Lower lobe of right lung (tissue), 2 donors: ENCODE measurements at regions not wholly inside any gene's neighbourhood (a gene's known extent, or its start where the extent isn't known, plus 50 kb on each side); places are given as distances from the start of the nearest gene placed in this dataset.

Experiments used
- ATAC-seq, 2 donors: fragments of 200-7000 bp; cut with Tn5 transposase; one replicate each; pipeline ENCODE4 v1.9.1; 2020 to 2022; ENCODE audit warnings: mild to moderate bottlenecking in 2 of 2, moderate library complexity in 2 of 2
- DNase-seq: peaks from one replicate; pipeline ENCODE4 v3.0.0-alpha.2; 2020
- H3K27ac ChIP-seq: fragments of 200-600 bp; one replicate; pipeline ENCODE4 v1.8.0; 2022
- H3K27me3 ChIP-seq: fragments of 200-600 bp; one replicate; pipeline ENCODE4 v1.8.0; 2022; ENCODE audit warnings: low read depth
- H3K36me3 ChIP-seq: fragments of 200-600 bp; one replicate; pipeline ENCODE4 v1.8.0; 2022; ENCODE audit warnings: mild to moderate bottlenecking
- H3K4me1 ChIP-seq: fragments of 200-600 bp; one replicate; pipeline ENCODE4 v1.8.0; 2022
- H3K4me3 ChIP-seq: fragments of 200-600 bp; one replicate; pipeline ENCODE4 v1.8.0; 2022; ENCODE audit warnings: mild to moderate bottlenecking
- H3K9me3 ChIP-seq: fragments of 200-600 bp; one replicate; pipeline ENCODE4 v1.8.0; 2022
- CTCF ChIP-seq: fragments of 200-600 bp; IDR thresholded peaks from one replicate; pipeline ENCODE4 v1.8.0; 2022; ENCODE audit warnings: antibody characterized with exemption, mild to moderate bottlenecking
- intact Hi-C: fragments of 100-400 bp; cut with DNase I; formaldehyde crosslinking; loops from one replicate; pipeline ENCODE4 v1.11.0; 2022
- donor health status: DM: no; HTN: yes; CAD: no; lungs with severe emphysema.

- peaks cover 19% of the 10 kb centered on the region for H3K4me1 ChIP-seq
- H3K36me3 ChIP-seq: no peaks in the 10 kb centered on the region
- DNase-seq (no peak), ATAC-seq (peak in 1 of 2 donors; percentile 27)
- no peak overlapping the region for H3K27ac ChIP-seq
- H3K4me3 ChIP-seq: no peak overlapping the region
- no peaks in the 10 kb centered on the region for H3K27me3 ChIP-seq
- no peak for TF ChIP-seq CTCF
- H3K9me3 ChIP-seq: no peaks in the 10 kb centered on the region
- intact Hi-C loops: no loop called here
These were observed 129.1 kb upstream of the PIK3R1 start for GRCh38 chr5:68086439-68086838.

GRCh38 chr5:68084396-68084795 lies 131.2 kb upstream of the PIK3R1 start:
- Histone ChIP-seq H3K4me1 (peaks cover 19% of the 10 kb centered on the region), H3K27ac (no peak overlapping the region), H3K4me3 (no peak overlapping the region), H3K36me3 (no peaks in the 10 kb centered on the region), H3K9me3 (no peaks in the 10 kb centered on the region), H3K27me3 (no peaks in the 10 kb centered on the region)
- no peak for TF ChIP-seq CTCF
- no peak for ATAC-seq
- no peak for DNase-seq
- intact Hi-C loops: no loop called here

GRCh38 chr5:68080282-68081050 lies 135.1 kb upstream of the PIK3R1 start:
- ATAC-seq: no peak
- no peaks in the 10 kb centered on the region for H3K9me3 ChIP-seq
- no peak overlapping the region for H3K4me3 ChIP-seq
- TF ChIP-seq CTCF: no peak
- H3K27me3 ChIP-seq: no peaks in the 10 kb centered on the region
- no peak for DNase-seq
- no peak overlapping the region for H3K27ac ChIP-seq
- H3K36me3 ChIP-seq: no peaks in the 10 kb centered on the region
- no peaks in the 10 kb centered on the region for H3K4me1 ChIP-seq
- intact Hi-C loops: no loop called here

GRCh38 chr5:68077349-68077894 lies 138.1 kb upstream of the PIK3R1 start:
- ATAC-seq: peak; percentile 52 to 68
- TF ChIP-seq CTCF: no peak
- DNase-seq: no peak
- Histone ChIP-seq H3K27me3 (no peaks in the 10 kb centered on the region), H3K9me3 (no peaks in the 10 kb centered on the region), H3K36me3 (no peaks in the 10 kb centered on the region), H3K27ac (no peak overlapping the region), H3K4me1 (no peaks in the 10 kb centered on the region), H3K4me3 (no peak overlapping the region)
- intact Hi-C loops: no loop called here

GRCh38 chr5:68074633-68075032 lies 140.9 kb upstream of the PIK3R1 start:
- no peaks in the 10 kb centered on the region for H3K27me3 ChIP-seq
- ATAC-seq (no peak), DNase-seq (no peak)
- TF ChIP-seq CTCF: no peak
- no peaks in the 10 kb centered on the region for H3K4me1 ChIP-seq
- H3K36me3 ChIP-seq: no peaks in the 10 kb centered on the region
- no peaks in the 10 kb centered on the region for H3K9me3 ChIP-seq
- H3K27ac ChIP-seq: no peak overlapping the region
- no peak overlapping the region for H3K4me3 ChIP-seq
- intact Hi-C loops: no loop called here
